CD8-positive, alpha-beta memory T cell (primary cell): ENCODE measurements at regions not wholly inside any gene's neighbourhood (a gene's known extent, or its start where the extent isn't known, plus 50 kb on each side); places are given as distances from the start of the nearest gene placed in this dataset.
"Not testable (repeated sequence)": the region's sequence is repeated elsewhere in the genome, so short reads cannot be mapped to it uniquely, and the experiment has no call there.

Source experiments
- CTCF ChIA-PET: fragments of 350-600 bp; sonication (Branson Sonifier 250); formaldehyde crosslinking; loops from one replicate; lab custom pipeline; 2021; ENCODE audit warnings: antibody characterized with exemption; lab: Charles Lee
- POLR2A ChIA-PET: fragments of 350-600 bp; sonication (Branson Sonifier 250); formaldehyde crosslinking; loops from one replicate; lab custom pipeline; 2021; ENCODE audit warnings: antibody characterized with exemption; lab: Charles Lee
- DNase-seq, 5 donors: peaks; one replicate each; pipeline versions ENCODE4 v3.0.0 to v3.0.0-alpha.2; 2020 to 2022; ENCODE audit warnings: mixed read lengths in 1 of 5
- H3K27ac ChIP-seq: one replicate; pipeline ENCODE4 v1.7.0; 2013; ENCODE audit warnings: low read depth, mild to moderate bottlenecking, low read length, moderate library complexity
- H3K27me3 ChIP-seq: 2 replicates; pipeline ENCODE4 v1.7.0; 2013; ENCODE audit warnings: low read length, mild to moderate bottlenecking; ENCODE audit not compliant: insufficient read depth, poor library complexity, severe bottlenecking
- H3K36me3 ChIP-seq: 2 replicates; pipeline ENCODE4 v1.7.0; 2013; ENCODE audit warnings: mild to moderate bottlenecking, low read length, moderate library complexity; ENCODE audit not compliant: insufficient read depth
- H3K4me1 ChIP-seq: 2 replicates; pipeline ENCODE4 v1.7.0; 2013; ENCODE audit warnings: mild to moderate bottlenecking, low read length, moderate library complexity; ENCODE audit not compliant: insufficient read depth
- H3K4me3 ChIP-seq: 2 replicates; pipeline ENCODE4 v1.7.0; 2013; ENCODE audit warnings: mild to moderate bottlenecking, low read length
- H3K9me3 ChIP-seq: 2 replicates; pipeline ENCODE4 v1.7.0; 2013; ENCODE audit warnings: mild to moderate bottlenecking, low read length
- H3K27ac Mint-ChIP-seq, 8 donors: one replicate each; pipeline ENCODE4 v1.8.0; 2020 to 2021; ENCODE audit warnings: mixed read lengths in 8 of 8, mild to moderate bottlenecking in 6 of 8, inconsistent platforms in 3 of 8, moderate library complexity in 3 of 8
- H3K27me3 Mint-ChIP-seq, 2 donors: one replicate each; pipeline ENCODE4 v1.8.0; 2020 to 2021; ENCODE audit warnings: mixed read lengths in 2 of 2, mild to moderate bottlenecking in 1 of 2, moderate library complexity in 1 of 2
- H3K36me3 Mint-ChIP-seq, 3 donors: one replicate each; pipeline ENCODE4 v1.8.0; 2020 to 2021; ENCODE audit warnings: mixed read lengths in 3 of 3, inconsistent platforms in 1 of 3, mild to moderate bottlenecking in 1 of 3
- H3K4me1 Mint-ChIP-seq, 3 donors: one replicate each; pipeline ENCODE4 v1.8.0; 2020 to 2021; ENCODE audit warnings: mixed read lengths in 3 of 3, inconsistent platforms in 1 of 3, mild to moderate bottlenecking in 1 of 3
- H3K4me3 Mint-ChIP-seq, 7 donors: one replicate each; pipeline ENCODE4 v1.8.0; 2020 to 2021; ENCODE audit warnings: mixed read lengths in 7 of 7, mild to moderate bottlenecking in 6 of 7, moderate library complexity in 4 of 7, inconsistent platforms in 2 of 7
- H3K9me3 Mint-ChIP-seq, 5 donors: one replicate each; pipeline ENCODE4 v1.8.0; 2020 to 2022; ENCODE audit warnings: mixed read lengths in 5 of 5, mild to moderate bottlenecking in 3 of 5, moderate library complexity in 2 of 5, inconsistent platforms in 1 of 5

GRCh38 chr7:106444068-106444655, 159.4 kb upstream of the NAMPT start:
- ChIA-PET CTCF (no interaction called here), POLR2A (no interaction called here)
- no peaks in the 10 kb centered on the region for H3K9me3 ChIP-seq
- Mint-ChIP-seq H3K4me3 (no peak overlapping the region), H3K4me1 (no peaks in the 10 kb centered on the region), H3K36me3 (no peaks in the 10 kb centered on the region), H3K27me3 (peaks cover 18 to 41% of the 10 kb centered on the region in 2 donors), H3K9me3 (no peaks in the 10 kb centered on the region), H3K27ac (no peak overlapping the region)
- DNase-seq = no peak
- no peaks in the 10 kb centered on the region for H3K27me3 ChIP-seq
- no peaks in the 10 kb centered on the region for H3K4me1 ChIP-seq
- H3K4me3 ChIP-seq = no peak overlapping the region
- no peaks in the 10 kb centered on the region for H3K36me3 ChIP-seq
- no peak overlapping the region for H3K27ac ChIP-seq

GRCh38 chr7:106443156-106443555, 158.4 kb upstream of the NAMPT start:
- no peaks in the 10 kb centered on the region for H3K36me3 ChIP-seq
- Mint-ChIP-seq H3K9me3 (peaks cover 0 to 2% (median 0%) of the 10 kb centered on the region in 5 donors), H3K4me3 (no peak overlapping the region), H3K4me1 (no peaks in the 10 kb centered on the region), H3K27me3 (peaks cover 11 to 36% of the 10 kb centered on the region in 2 donors), H3K36me3 (no peaks in the 10 kb centered on the region), H3K27ac (no peak overlapping the region)
- no peak overlapping the region for H3K4me3 ChIP-seq
- no peaks in the 10 kb centered on the region for H3K27me3 ChIP-seq
- POLR2A ChIA-PET = no interaction called here
- H3K9me3 ChIP-seq = no peaks in the 10 kb centered on the region
- H3K4me1 ChIP-seq = no peaks in the 10 kb centered on the region
- no peak overlapping the region for H3K27ac ChIP-seq
- no peak for DNase-seq
- CTCF ChIA-PET = no interaction called here

- Histone ChIP-seq H3K9me3 (no peaks in the 10 kb centered on the region), H3K36me3 (no peaks in the 10 kb centered on the region), H3K4me3 (no peak overlapping the region), H3K27ac (no peak overlapping the region), H3K27me3 (no peaks in the 10 kb centered on the region), H3K4me1 (no peaks in the 10 kb centered on the region)
- DNase-seq = no peak
- H3K4me1 Mint-ChIP-seq = no peaks in the 10 kb centered on the region
- no peaks in the 10 kb centered on the region for H3K36me3 Mint-ChIP-seq
- H3K4me3 Mint-ChIP-seq = no peak overlapping the region
- H3K27me3 Mint-ChIP-seq = peaks cover 9 to 29% of the 10 kb centered on the region in 2 donors
- ChIA-PET CTCF (no interaction called here), POLR2A (no interaction called here)
- no peak overlapping the region for H3K27ac Mint-ChIP-seq
- peaks cover 0 to 4% (median 0%) of the 10 kb centered on the region in 5 donors for H3K9me3 Mint-ChIP-seq
These were observed 157.7 kb upstream of the NAMPT start for GRCh38 chr7:106442476-106442875.

GRCh38 chr7:106441343-106441742, 156.6 kb upstream of the NAMPT start:
- H3K9me3 ChIP-seq, H3K27me3 ChIP-seq, H3K36me3 ChIP-seq, H3K4me3 Mint-ChIP-seq, H3K36me3 Mint-ChIP-seq, H3K4me1 Mint-ChIP-seq, H3K9me3 Mint-ChIP-seq, H3K4me1 ChIP-seq, H3K4me3 ChIP-seq, POLR2A ChIA-PET, CTCF ChIA-PET, H3K27ac Mint-ChIP-seq, DNase-seq, H3K27ac ChIP-seq: not testable (repeated sequence)
- peaks cover 6 to 25% of the 10 kb centered on the region in 2 donors for H3K27me3 Mint-ChIP-seq

- H3K9me3 ChIP-seq, H3K9me3 Mint-ChIP-seq, POLR2A ChIA-PET, H3K36me3 Mint-ChIP-seq, CTCF ChIA-PET, H3K4me1 ChIP-seq, H3K27ac ChIP-seq, H3K4me1 Mint-ChIP-seq, H3K4me3 ChIP-seq, H3K36me3 ChIP-seq, H3K27ac Mint-ChIP-seq, DNase-seq, H3K27me3 ChIP-seq, H3K4me3 Mint-ChIP-seq: not testable (repeated sequence)
- peaks cover 9 to 25% of the 10 kb centered on the region in 2 donors for H3K27me3 Mint-ChIP-seq
These were observed 152.2 kb upstream of the NAMPT start for GRCh38 chr7:106436933-106437332.

- H3K9me3 Mint-ChIP-seq = peaks cover 0 to 4% (median 2%) of the 10 kb centered on the region in 5 donors
- Histone ChIP-seq H3K9me3 (no peaks in the 10 kb centered on the region), H3K27me3 (no peaks in the 10 kb centered on the region), H3K36me3 (no peaks in the 10 kb centered on the region), H3K27ac (no peak overlapping the region), H3K4me1 (no peaks in the 10 kb centered on the region), H3K4me3 (no peak overlapping the region)
- no peak overlapping the region for H3K4me3 Mint-ChIP-seq
- H3K4me1 Mint-ChIP-seq = no peaks in the 10 kb centered on the region
- no peaks in the 10 kb centered on the region for H3K36me3 Mint-ChIP-seq
- DNase-seq = no peak
- peaks cover 4 to 30% of the 10 kb centered on the region in 2 donors for H3K27me3 Mint-ChIP-seq
- ChIA-PET POLR2A (no interaction called here), CTCF (no interaction called here)
- H3K27ac Mint-ChIP-seq = no peak overlapping the region
These were observed 148.6 kb upstream of the NAMPT start for GRCh38 chr7:106433377-106433776.

GRCh38 chr7:106430535-106431455, 146.0 kb upstream of the NAMPT start:
- Mint-ChIP-seq H3K27me3 (peaks cover 10 to 30% of the 10 kb centered on the region in 2 donors), H3K9me3 (no peaks in the 10 kb centered on the region), H3K27ac (no peak overlapping the region), H3K4me1 (no peaks in the 10 kb centered on the region), H3K4me3 (no peak overlapping the region), H3K36me3 (no peaks in the 10 kb centered on the region)
- Histone ChIP-seq H3K27ac (no peak overlapping the region), H3K4me1 (no peaks in the 10 kb centered on the region), H3K27me3 (no peaks in the 10 kb centered on the region), H3K4me3 (no peak overlapping the region), H3K36me3 (no peaks in the 10 kb centered on the region), H3K9me3 (no peaks in the 10 kb centered on the region)
- ChIA-PET POLR2A (no interaction called here), CTCF (no interaction called here)
- no peak for DNase-seq

GRCh38 chr7:106430103-106430502, 145.3 kb upstream of the NAMPT start:
- POLR2A ChIA-PET = no interaction called here
- no peak overlapping the region for H3K27ac Mint-ChIP-seq

More at GRCh38 chr7:106430103-106430502, 145.3 kb upstream of the NAMPT start:
- Mint-ChIP-seq H3K27me3 (peaks cover 10 to 30% of the 10 kb centered on the region in 2 donors), H3K9me3 (no peaks in the 10 kb centered on the region), H3K4me1 (peaks cover under 1 to 3% (median 2%) of the 10 kb centered on the region in 3 donors), H3K36me3 (no peaks in the 10 kb centered on the region), H3K4me3 (no peak overlapping the region)
- Histone ChIP-seq H3K36me3 (no peaks in the 10 kb centered on the region), H3K27me3 (no peaks in the 10 kb centered on the region), H3K27ac (no peak overlapping the region), H3K4me3 (no peak overlapping the region), H3K4me1 (peaks cover 1% of the 10 kb centered on the region), H3K9me3 (no peaks in the 10 kb centered on the region)
- CTCF ChIA-PET = no interaction called here
- no peak for DNase-seq
